Activated CD4-positive, alpha-beta memory T cell treated with anti-CD3 and anti-CD28 coated beads for 36 hours (primary cell): ENCODE measurements at regions not wholly inside any gene's neighbourhood (a gene's known extent, or its start where the extent isn't known, plus 50 kb on each side); places are given as distances from the start of the nearest gene placed in this dataset.

ENCODE experiments used
- CTCF ChIA-PET: fragments of 350-600 bp; sonication (Branson Sonifier 250); formaldehyde crosslinking; loops from one replicate; lab custom pipeline; 2021; ENCODE audit warnings: antibody characterized with exemption, inconsistent platforms; lab: Charles Lee
- POLR2A ChIA-PET: fragments of 350-600 bp; sonication (Branson Sonifier 250); formaldehyde crosslinking; loops from one replicate; lab custom pipeline; 2021; ENCODE audit warnings: antibody characterized with exemption; lab: Charles Lee
- DNase-seq: peaks from one replicate; pipeline ENCODE4 v3.0.0-alpha.2; 2020
- H3K27ac Mint-ChIP-seq: one replicate; pipeline ENCODE4 v1.8.0; 2021; ENCODE audit warnings: mixed read lengths
- H3K27me3 Mint-ChIP-seq: one replicate; pipeline ENCODE4 v1.8.0; 2021; ENCODE audit warnings: mixed read lengths
- H3K36me3 Mint-ChIP-seq: one replicate; pipeline ENCODE4 v1.8.0; 2021; ENCODE audit warnings: mixed read lengths
- H3K4me1 Mint-ChIP-seq: one replicate; pipeline ENCODE4 v1.8.0; 2021; ENCODE audit warnings: low read depth, mixed read lengths
- H3K4me3 Mint-ChIP-seq: one replicate; pipeline ENCODE4 v1.8.0; 2021; ENCODE audit warnings: mild to moderate bottlenecking, mixed read lengths
- H3K9me3 Mint-ChIP-seq: one replicate; pipeline ENCODE4 v1.8.0; 2021; ENCODE audit warnings: mixed read lengths
- intact Hi-C: fragments of 100-400 bp; cut with micrococcal nuclease; formaldehyde crosslinking; loops from one replicate; pipeline ENCODE4 v1.15.1; 2023

DNA sequence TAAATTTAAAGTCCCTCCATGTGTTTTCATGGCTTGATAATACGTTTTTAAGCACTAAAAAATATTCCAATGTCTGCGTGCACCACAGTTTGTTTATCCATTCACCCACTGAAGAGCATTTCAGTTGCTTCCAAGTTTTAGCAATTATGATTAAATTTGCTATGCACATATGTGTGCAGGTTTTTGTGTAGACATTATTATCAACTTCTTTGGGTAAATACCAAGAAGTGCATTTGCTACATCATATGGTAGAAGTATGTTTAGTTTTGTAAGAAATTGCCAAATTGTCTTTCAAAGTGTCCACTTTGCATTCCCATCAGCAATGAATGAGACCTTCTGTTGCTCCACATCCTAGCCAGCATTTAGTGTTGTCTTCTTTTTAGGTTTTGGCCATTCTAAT lies 550.0 kb downstream of the BRINP3 start:
- peaks cover 31% of the 10 kb centered on the region for H3K9me3 Mint-ChIP-seq
- no peaks in the 10 kb centered on the region for H3K4me1 Mint-ChIP-seq
- POLR2A ChIA-PET, result no interaction called here
- CTCF ChIA-PET, result no interaction called here
- no peak for DNase-seq
- no peaks in the 10 kb centered on the region for H3K36me3 Mint-ChIP-seq
- intact Hi-C loops, result no loop called here
- no peaks in the 10 kb centered on the region for H3K27me3 Mint-ChIP-seq
- H3K4me3 Mint-ChIP-seq, result no peak overlapping the region
- H3K27ac Mint-ChIP-seq, result no peak overlapping the region

DNA sequence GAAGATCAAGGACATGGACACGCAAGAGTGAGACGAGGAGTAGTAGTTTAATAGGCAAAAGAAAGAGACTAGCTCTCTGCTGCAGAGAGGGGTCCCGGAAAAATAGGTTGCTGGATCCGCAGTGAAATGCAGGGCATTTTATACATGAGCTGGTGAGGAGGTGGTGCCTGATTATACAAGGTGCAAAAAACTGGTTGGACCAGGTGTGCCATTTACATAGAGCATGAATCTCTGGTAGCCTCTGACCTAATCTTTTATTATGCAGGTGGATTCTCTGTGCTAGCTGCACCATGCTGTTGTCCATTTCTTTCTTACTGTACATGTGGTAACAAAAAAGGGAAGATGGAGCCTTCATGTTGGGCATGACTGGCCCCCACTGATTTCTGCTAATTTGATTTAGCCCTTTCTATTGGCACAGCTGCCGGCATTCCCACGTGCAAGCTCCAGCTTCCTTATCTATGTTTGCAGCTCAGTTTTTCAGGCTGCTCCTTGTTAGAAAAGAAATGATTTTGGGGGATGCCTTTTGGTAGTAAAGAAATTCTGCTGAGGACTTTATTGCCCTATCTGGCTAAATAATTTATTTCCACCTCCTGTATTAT lies 548.1 kb downstream of the BRINP3 start:
- ChIA-PET CTCF (no interaction called here), POLR2A (no interaction called here)
- Mint-ChIP-seq H3K9me3 (peaks cover 24% of the 10 kb centered on the region), H3K4me3 (no peak overlapping the region), H3K27me3 (no peaks in the 10 kb centered on the region), H3K27ac (no peak overlapping the region), H3K4me1 (no peaks in the 10 kb centered on the region), H3K36me3 (no peaks in the 10 kb centered on the region)
- intact Hi-C loops, result no loop called here
- no peak for DNase-seq

DNA sequence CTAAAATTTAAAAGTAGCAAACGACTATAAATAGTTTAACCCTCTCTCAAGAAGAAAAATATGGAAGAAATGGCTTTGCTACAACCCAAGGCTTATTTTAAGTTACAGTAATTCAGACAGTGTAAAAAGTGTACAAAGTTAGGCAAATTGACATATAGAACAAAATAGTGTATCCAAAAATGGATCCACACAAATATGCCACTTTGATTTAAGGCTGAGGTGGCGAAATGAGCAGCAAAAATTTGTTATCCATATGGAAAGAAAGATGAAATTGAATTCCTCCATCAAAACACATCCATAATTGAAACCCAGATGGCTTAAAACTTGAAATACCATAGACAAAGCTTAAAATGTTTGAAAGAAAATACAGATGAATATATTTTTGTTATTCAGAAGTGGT lies 540.8 kb downstream of the BRINP3 start:
- no peak for DNase-seq
- Mint-ChIP-seq H3K27me3 (no peaks in the 10 kb centered on the region), H3K4me3 (no peak overlapping the region), H3K4me1 (no peaks in the 10 kb centered on the region), H3K27ac (no peak overlapping the region), H3K9me3 (peaks cover 12% of the 10 kb centered on the region), H3K36me3 (no peaks in the 10 kb centered on the region)
- intact Hi-C loops, result no loop called here
- ChIA-PET POLR2A (no interaction called here), CTCF (no interaction called here)

DNA sequence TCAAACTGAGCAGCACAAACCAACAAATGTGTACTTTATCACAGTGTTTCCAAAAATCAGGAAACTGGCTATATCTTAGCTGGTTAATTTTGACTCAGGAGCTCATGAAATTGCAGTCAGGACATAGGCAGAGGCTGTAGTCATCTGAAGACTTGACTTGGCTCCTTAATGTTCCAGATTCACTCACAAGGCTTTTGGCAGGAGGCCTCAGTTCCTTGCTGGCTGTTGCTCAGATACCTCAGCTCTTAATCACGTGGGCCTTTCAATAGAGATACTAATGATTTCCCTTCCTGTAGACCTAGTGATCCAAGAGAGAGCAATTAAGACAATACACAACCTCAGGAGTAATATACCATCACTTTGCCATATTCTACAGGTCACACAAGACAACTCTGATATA lies 537.7 kb downstream of the BRINP3 start:
- ChIA-PET POLR2A (no interaction called here), CTCF (no interaction called here)
- H3K36me3 Mint-ChIP-seq, result no peaks in the 10 kb centered on the region
- no peak overlapping the region for H3K27ac Mint-ChIP-seq
- no peaks in the 10 kb centered on the region for H3K27me3 Mint-ChIP-seq
- no peak overlapping the region for H3K4me3 Mint-ChIP-seq
- DNase-seq, result no peak
- intact Hi-C loops, result no loop called here
- H3K9me3 Mint-ChIP-seq, result peaks cover 4% of the 10 kb centered on the region
- no peaks in the 10 kb centered on the region for H3K4me1 Mint-ChIP-seq

DNA sequence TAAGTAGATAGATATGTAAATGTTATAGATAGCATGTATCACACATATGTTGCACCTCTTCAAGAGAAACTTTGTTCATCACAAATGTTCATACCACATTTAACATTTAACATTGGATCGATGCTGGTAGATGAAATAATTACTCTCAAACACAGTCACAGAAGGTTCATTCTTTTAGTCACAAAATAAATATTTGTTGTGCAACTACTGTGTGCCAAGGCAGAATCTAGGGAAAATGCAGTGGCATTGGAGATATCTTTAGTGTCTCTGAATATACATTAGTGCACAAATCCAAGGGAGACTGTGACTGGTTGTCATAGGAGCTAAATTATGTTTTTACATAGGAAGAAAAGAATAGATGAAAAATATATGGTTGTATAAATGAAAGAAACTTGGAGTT lies 535.7 kb downstream of the BRINP3 start:
- Mint-ChIP-seq H3K27me3 (no peaks in the 10 kb centered on the region), H3K4me1 (no peaks in the 10 kb centered on the region), H3K9me3 (peaks cover 4% of the 10 kb centered on the region), H3K27ac (no peak overlapping the region), H3K36me3 (no peaks in the 10 kb centered on the region), H3K4me3 (no peak overlapping the region)
- ChIA-PET POLR2A (no interaction called here), CTCF (no interaction called here)
- DNase-seq, result no peak
- intact Hi-C loops, result no loop called here

DNA sequence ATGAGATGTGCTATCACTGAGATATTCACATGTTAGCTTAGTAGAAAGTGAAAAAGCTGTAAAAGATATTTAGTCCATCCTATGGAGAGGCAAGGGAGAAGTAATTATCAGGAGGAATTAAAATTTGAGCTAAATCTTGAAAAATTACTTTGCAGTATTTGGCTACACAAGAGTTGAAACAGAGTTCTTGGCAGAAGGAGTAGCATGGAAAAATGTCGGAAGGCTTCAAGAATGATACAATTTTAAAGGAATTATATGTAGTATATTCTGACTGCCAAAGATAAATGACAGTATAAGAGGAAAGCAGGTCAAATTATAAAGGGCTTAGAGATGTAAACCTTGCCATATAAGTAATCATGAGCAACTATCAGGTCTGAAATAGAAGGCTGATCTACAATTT lies 518.9 kb downstream of the BRINP3 start:
- POLR2A ChIA-PET, result no interaction called here
- H3K27me3 Mint-ChIP-seq, result no peaks in the 10 kb centered on the region
- no peaks in the 10 kb centered on the region for H3K36me3 Mint-ChIP-seq
- no peak overlapping the region for H3K27ac Mint-ChIP-seq
- H3K9me3 Mint-ChIP-seq, result peaks cover 4% of the 10 kb centered on the region
- intact Hi-C loops, result no loop called here
- H3K4me3 Mint-ChIP-seq, result no peak overlapping the region
- CTCF ChIA-PET, result interaction anchor here (0.6 kb wide), 1 partner anchor 1091 kb away, joined by 4 read pairs; no protein-coding TSS in a partner anchor
- no peaks in the 10 kb centered on the region for H3K4me1 Mint-ChIP-seq
- DNase-seq, result no peak

DNA sequence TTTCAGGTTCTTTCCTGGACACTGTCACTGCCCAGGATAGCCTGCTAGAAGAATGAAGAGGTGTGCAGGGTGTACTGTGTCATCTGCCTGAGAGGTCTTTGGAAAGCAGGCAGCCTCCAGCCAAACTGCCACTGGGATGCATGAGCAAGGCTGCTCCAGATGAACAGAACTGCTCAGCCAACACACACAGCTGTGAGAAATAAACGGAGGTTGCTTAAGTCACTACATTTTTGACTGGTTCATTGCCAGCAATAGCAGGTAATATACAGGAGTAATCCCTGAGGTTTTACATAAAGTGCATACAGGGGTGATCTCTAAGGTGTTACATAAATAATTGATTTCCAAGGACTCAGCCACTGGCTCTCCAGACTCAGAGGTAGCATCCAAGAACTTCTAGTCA lies 516.9 kb downstream of the BRINP3 start:
- Mint-ChIP-seq H3K36me3 (no peaks in the 10 kb centered on the region), H3K27me3 (no peaks in the 10 kb centered on the region), H3K4me1 (no peaks in the 10 kb centered on the region), H3K4me3 (no peak overlapping the region), H3K9me3 (peaks cover 5% of the 10 kb centered on the region), H3K27ac (no peak overlapping the region)
- POLR2A ChIA-PET, result no interaction called here
- intact Hi-C loops, result no loop called here
- CTCF ChIA-PET, result no interaction called here
- DNase-seq, result no peak

DNA sequence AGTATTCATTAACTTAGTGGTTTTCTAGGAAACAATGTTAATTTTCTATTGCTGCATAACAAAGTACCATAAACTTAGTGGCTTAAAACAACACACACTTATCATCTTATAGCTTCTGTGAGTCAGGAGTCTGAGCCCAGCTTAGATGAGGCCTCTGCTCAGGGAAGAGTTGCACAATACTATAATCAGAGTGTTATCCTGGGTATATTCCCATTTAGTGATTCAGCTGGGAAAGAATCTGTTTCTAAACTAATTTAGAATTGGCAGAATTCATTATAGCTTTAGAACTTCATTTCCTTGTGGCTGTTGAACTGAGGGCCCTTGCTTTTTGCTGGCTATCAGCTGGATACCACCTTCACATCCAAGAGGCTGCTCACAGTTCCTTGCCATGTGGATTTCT lies 515.5 kb downstream of the BRINP3 start:
- intact Hi-C loops, result no loop called here
- H3K4me3 Mint-ChIP-seq, result no peak overlapping the region
- peaks cover 10% of the 10 kb centered on the region for H3K9me3 Mint-ChIP-seq
- DNase-seq, result no peak
- no peaks in the 10 kb centered on the region for H3K36me3 Mint-ChIP-seq
- ChIA-PET CTCF (no interaction called here), POLR2A (no interaction called here)
- H3K27ac Mint-ChIP-seq, result no peak overlapping the region
- no peaks in the 10 kb centered on the region for H3K27me3 Mint-ChIP-seq
- H3K4me1 Mint-ChIP-seq, result no peaks in the 10 kb centered on the region

DNA sequence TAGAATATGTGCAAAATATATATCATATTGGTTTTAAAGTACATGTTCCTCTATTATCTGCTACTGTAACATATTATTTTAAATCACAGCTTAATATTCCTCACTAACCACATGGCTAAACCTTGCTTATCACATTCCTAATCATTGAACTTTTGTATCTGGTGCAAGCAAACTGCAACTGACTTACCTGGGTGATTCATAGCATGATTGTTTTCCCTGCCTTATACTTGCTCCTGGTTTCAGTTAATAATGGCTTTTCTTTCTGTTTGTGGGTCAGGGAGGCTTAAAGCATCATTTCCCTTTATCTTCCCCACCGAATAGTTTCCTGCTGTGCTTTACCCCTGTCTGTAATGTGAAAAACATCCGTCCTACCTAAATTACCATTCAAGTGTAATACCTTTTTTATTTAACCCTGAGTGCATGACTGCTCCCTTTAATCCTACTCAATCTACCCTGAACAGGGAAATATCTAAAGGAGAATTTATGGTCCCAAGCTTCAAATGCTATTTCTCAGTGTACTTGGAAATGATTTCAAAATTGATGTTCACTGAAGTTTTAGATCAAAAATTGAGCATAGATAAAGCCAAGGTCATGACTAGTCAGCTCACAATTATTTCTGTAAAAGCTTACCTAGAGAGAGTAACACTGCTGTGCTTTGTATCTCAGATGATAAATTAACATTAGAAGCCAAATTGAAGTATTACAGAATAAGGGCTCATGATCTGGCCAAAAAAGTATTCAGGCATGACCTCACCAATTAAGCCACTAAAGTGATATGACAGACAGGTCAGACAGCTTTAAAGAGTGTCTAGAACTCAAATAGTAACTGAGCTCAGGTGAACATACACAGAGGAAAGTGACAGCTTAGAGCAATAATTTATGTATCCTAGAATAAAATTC lies 507.1 kb downstream of the BRINP3 start:
- DNase-seq, result no peak
- ChIA-PET POLR2A (no interaction called here), CTCF (no interaction called here)
- Mint-ChIP-seq H3K27ac (no peak overlapping the region), H3K9me3 (peaks cover 19% of the 10 kb centered on the region), H3K36me3 (no peaks in the 10 kb centered on the region), H3K4me3 (no peak overlapping the region), H3K4me1 (no peaks in the 10 kb centered on the region), H3K27me3 (no peaks in the 10 kb centered on the region)
- intact Hi-C loops, result no loop called here

DNA sequence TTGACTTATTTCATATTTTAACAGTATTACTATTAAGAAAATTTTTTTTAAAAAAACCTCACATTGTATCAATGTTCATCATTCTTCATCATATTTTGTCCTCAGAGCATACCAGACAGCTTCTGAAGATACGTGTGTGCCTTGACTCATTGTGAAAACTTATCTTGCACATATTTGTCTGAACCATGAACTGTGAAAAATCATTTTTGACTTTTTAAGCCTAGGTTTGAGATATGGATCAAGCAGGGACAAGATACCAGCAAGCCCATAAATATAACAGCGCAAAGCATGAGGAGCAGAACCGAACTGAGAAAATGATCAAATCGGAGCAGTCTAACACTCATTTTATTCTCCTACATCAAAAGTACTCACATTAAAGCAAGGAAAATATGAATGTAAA lies 506.0 kb downstream of the BRINP3 start:
- Mint-ChIP-seq H3K4me1 (no peaks in the 10 kb centered on the region), H3K27me3 (no peaks in the 10 kb centered on the region), H3K9me3 (peaks cover 25% of the 10 kb centered on the region), H3K4me3 (no peak overlapping the region), H3K27ac (no peak overlapping the region), H3K36me3 (no peaks in the 10 kb centered on the region)
- POLR2A ChIA-PET, result no interaction called here
- intact Hi-C loops, result no loop called here
- CTCF ChIA-PET, result no interaction called here
- DNase-seq, result no peak

DNA sequence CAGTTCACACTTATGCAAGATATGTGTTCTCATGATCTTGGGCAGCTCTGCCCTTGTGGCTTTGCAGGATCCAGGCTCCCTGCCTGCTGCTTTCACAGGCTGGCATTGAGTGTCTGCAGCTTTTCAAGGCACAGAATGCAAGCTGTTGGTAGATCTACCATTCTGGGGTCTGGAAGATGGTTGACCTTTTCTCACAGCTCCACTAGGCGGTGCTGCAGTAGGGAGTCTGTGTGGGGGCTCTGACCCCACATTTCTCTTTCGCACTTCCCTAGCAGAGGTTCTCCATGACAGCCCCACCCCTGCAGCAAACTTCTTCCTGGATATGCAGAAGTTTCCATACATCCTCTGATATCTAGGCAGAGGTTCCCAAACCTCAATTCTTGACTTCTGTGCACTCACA lies 500.5 kb downstream of the BRINP3 start:
- H3K27ac Mint-ChIP-seq, result no peak overlapping the region
- intact Hi-C loops, result no loop called here
- H3K4me1 Mint-ChIP-seq, result no peaks in the 10 kb centered on the region
- ChIA-PET CTCF (no interaction called here), POLR2A (no interaction called here)
- H3K36me3 Mint-ChIP-seq, result no peaks in the 10 kb centered on the region
- no peaks in the 10 kb centered on the region for H3K27me3 Mint-ChIP-seq
- peaks cover 39% of the 10 kb centered on the region for H3K9me3 Mint-ChIP-seq
- no peak for DNase-seq
- H3K4me3 Mint-ChIP-seq, result no peak overlapping the region

DNA sequence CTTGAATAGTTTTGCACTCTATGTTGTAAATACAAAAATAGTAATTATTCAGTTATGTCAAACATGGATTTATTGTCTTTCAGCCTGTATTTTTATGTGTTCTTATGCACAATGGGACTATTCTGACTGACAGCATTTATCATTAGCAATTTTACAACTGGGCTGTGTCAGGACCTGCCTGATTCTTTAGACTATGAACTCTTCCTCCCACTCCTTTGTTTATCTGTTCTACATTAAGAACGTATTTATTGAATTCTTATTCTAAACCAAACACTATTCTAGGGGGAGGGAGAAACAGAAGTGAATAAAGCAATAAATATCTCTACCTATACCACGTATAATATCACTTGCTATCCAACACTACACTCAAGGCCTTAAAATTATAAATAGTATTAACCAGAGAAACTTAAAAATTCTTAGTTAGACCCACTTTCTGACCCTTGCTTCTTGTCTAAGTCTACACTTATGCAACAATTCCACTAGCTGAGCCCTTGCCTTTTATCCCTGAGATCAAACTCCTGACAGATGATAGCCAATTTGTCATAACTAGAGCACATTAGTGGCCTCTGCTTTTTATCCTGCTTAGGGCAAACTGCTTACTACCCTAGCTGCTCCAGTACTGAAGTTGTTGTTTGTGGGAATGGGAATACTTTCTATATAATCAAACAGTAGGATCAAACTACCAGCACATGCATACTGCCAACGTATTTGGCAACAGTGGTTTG lies 494.3 kb downstream of the BRINP3 start:
- POLR2A ChIA-PET, result no interaction called here

More for the DNA sequence above, 494.3 kb downstream of the BRINP3 start:
- CTCF ChIA-PET, result no interaction called here
- no peaks in the 10 kb centered on the region for H3K36me3 Mint-ChIP-seq
- no peak overlapping the region for H3K4me3 Mint-ChIP-seq
- intact Hi-C loops, result no loop called here
- no peaks in the 10 kb centered on the region for H3K4me1 Mint-ChIP-seq
- H3K9me3 Mint-ChIP-seq, result peaks cover 19% of the 10 kb centered on the region
- no peaks in the 10 kb centered on the region for H3K27me3 Mint-ChIP-seq
- H3K27ac Mint-ChIP-seq, result no peak overlapping the region
- DNase-seq, result no peak
